Mesenchymal stem cell (in vitro differentiated cells and primary cell): ENCODE measurements at regions not wholly inside any gene's neighbourhood (a gene's known extent, or its start where the extent isn't known, plus 50 kb on each side); places are given as distances from the start of the nearest gene placed in this dataset.
A peak's percentile ranks its signal among the peaks of the same experiment; 100 is the strongest.

Experiments
- DNase-seq: peaks from one replicate; pipeline ENCODE4 v3.0.0-alpha.2; 2013
- H2AFZ ChIP-seq: one replicate; pipeline ENCODE4 v1.6.1; 2013; ENCODE audit warnings: low read depth, mild to moderate bottlenecking, control low read depth, inconsistent platforms, low read length, moderate library complexity
- H2AK5ac ChIP-seq: 2 replicates; pipeline ENCODE4 v1.6.1; 2013; ENCODE audit warnings: low read length, moderate library complexity, mild to moderate bottlenecking, inconsistent platforms; ENCODE audit not compliant: severe bottlenecking
- H2BK120ac ChIP-seq: one replicate; pipeline ENCODE4 v1.6.1; 2013; ENCODE audit warnings: low read depth, mild to moderate bottlenecking, inconsistent platforms, low read length, moderate library complexity
- H2BK12ac ChIP-seq, 2 experiments: one replicate each; pipeline ENCODE4 v1.6.1; 2013; ENCODE audit warnings: inconsistent platforms in 2 of 2, low read length in 2 of 2, mild to moderate bottlenecking in 2 of 2, moderate library complexity in 2 of 2, control low read depth in 1 of 2
- H2BK15ac ChIP-seq: one replicate; pipeline ENCODE4 v1.6.1; 2013; ENCODE audit warnings: mild to moderate bottlenecking, low read depth, inconsistent platforms; ENCODE audit not compliant: poor library complexity, severe bottlenecking
- H2BK5ac ChIP-seq: 2 replicates; pipeline ENCODE4 v1.6.1; 2013; ENCODE audit warnings: low read depth, mild to moderate bottlenecking, low read length, control low read depth, inconsistent platforms; ENCODE audit not compliant: poor library complexity, severe bottlenecking
- H3K14ac ChIP-seq, 2 experiments: one replicate each; pipeline ENCODE4 v1.6.1; 2013; ENCODE audit warnings: inconsistent platforms in 2 of 2, low read length in 2 of 2, control low read depth in 1 of 2, mild to moderate bottlenecking in 1 of 2, moderate library complexity in 1 of 2
- H3K18ac ChIP-seq, 2 experiments: one replicate each; pipeline ENCODE4 v1.6.1; 2013; ENCODE audit warnings: inconsistent platforms in 2 of 2, low read length in 2 of 2, control low read depth in 1 of 2, low read depth in 1 of 2, mild to moderate bottlenecking in 1 of 2
- H3K23ac ChIP-seq, 2 experiments: one replicate each; pipeline ENCODE4 v1.6.1; 2013; ENCODE audit warnings: inconsistent platforms in 2 of 2, low read length in 2 of 2, mild to moderate bottlenecking in 2 of 2, moderate library complexity in 2 of 2, control low read depth in 1 of 2
- H3K27ac ChIP-seq: 2 replicates; pipeline ENCODE4 v1.5.1; 2013; ENCODE audit warnings: mild to moderate bottlenecking, moderate library complexity, low read length, control low read depth, inconsistent platforms; ENCODE audit not compliant: poor library complexity, severe bottlenecking
- H3K27me3 ChIP-seq, 2 experiments: 2 replicates each; pipeline versions ENCODE4 v1.6.1 to v1.7.0; 2013; ENCODE audit warnings: low read length in 2 of 2, mild to moderate bottlenecking in 2 of 2, moderate library complexity in 2 of 2, control low read depth in 1 of 2, inconsistent platforms in 1 of 2; ENCODE audit not compliant: control insufficient read depth in 1 of 2, insufficient read depth in 1 of 2
- H3K36me3 ChIP-seq, 2 experiments: 2 replicates each; pipeline versions ENCODE4 v1.6.1 to v1.7.0; 2013; ENCODE audit warnings: low read length in 2 of 2, control low read depth in 1 of 2, inconsistent platforms in 1 of 2, low read depth in 1 of 2, mild to moderate bottlenecking in 1 of 2; ENCODE audit not compliant: insufficient read depth in 2 of 2, control insufficient read depth in 1 of 2
- H3K4ac ChIP-seq, 2 experiments: one replicate each; pipeline ENCODE4 v1.6.1; 2013; ENCODE audit warnings: inconsistent platforms in 2 of 2, low read length in 2 of 2, mild to moderate bottlenecking in 2 of 2, moderate library complexity in 2 of 2, control low read depth in 1 of 2, low read depth in 1 of 2
- H3K4me1 ChIP-seq: 2 replicates; pipeline ENCODE4 v1.6.1; 2013; ENCODE audit warnings: low read depth, low read length, control low read depth; ENCODE audit not compliant: control insufficient read depth, insufficient read depth
- H3K4me2 ChIP-seq: 2 replicates; pipeline ENCODE4 v1.6.1; 2013; ENCODE audit warnings: low read length, mild to moderate bottlenecking, inconsistent platforms; ENCODE audit not compliant: poor library complexity, severe bottlenecking
- H3K4me3 ChIP-seq, 2 experiments: 2 replicates each; pipeline versions ENCODE4 v1.5.1 to v1.7.0; 2013; ENCODE audit warnings: low read length in 2 of 2, mild to moderate bottlenecking in 2 of 2, control low read depth in 1 of 2, low read depth in 1 of 2; ENCODE audit not compliant: insufficient read depth in 1 of 2
- H3K79me1 ChIP-seq: replicated peaks from 2 replicates; pipeline ENCODE4 v1.6.1; 2013; ENCODE audit warnings: mild to moderate bottlenecking, control low read depth, low read length, inconsistent platforms; ENCODE audit not compliant: poor library complexity, severe bottlenecking
- H3K9ac ChIP-seq: 2 replicates; pipeline ENCODE4 v1.7.0; 2013; ENCODE audit warnings: mild to moderate bottlenecking, low read length, moderate library complexity
- H3K9me3 ChIP-seq: 2 replicates; pipeline ENCODE4 v1.7.0; 2013; ENCODE audit warnings: mild to moderate bottlenecking, low read length; ENCODE audit not compliant: control insufficient read depth
- H4K8ac ChIP-seq: one replicate; pipeline ENCODE4 v1.6.1; 2013; ENCODE audit warnings: inconsistent platforms, mild to moderate bottlenecking, low read length, moderate library complexity
- H4K91ac ChIP-seq: one replicate; pipeline ENCODE4 v1.6.1; 2013; ENCODE audit warnings: mild to moderate bottlenecking, low read length, inconsistent platforms
- WGBS: methylation state at CpG from one replicate; pipeline ENCODE4 v1.1.7; 2013; ENCODE audit warnings: mixed read lengths; 5-methylcytosine and 5-hydroxymethylcytosine counted together

DNA sequence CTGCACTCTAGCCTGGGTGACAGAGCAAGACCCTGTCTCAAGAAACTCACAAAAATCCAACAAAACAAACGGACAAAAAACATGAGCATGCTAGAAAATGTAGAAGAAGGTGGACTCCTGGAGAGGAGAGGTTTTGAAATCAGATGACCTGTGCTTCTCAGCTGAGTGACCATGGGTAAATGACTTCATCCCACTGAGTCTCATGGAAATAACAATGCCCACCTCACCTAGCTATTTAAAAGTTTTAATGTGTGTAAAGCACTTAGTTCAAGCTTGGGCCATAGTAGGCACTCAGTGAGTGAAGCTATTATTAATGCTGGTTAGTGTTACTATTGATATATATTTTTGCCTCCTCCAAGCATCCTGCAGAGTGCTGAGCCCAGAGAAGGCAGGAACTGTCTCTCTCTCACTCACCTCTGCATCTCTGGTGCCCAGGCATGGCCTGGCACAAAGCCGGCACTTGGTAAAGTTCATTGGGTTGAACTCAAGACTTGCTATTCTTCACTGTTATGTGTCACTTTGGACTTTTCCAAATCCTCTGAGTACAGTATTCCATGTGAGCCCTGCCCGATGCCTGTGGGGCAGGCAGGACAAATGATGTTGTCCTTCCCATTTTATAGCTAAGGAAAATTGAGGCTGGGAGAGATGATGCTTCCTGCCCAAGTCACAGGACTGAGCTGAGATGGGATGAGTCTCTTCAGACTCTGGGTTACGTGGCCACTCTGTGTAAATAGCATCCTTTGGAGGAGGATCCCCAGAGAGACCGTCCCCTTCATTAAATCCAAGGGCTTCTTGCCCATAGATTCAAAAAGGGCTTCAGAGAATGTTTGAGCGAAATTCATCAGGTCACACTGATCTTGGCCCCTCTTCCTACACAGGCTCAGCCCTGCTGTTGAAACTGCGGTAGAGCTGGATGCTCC, 81.4 kb upstream of the EMX2 start:
- no peak overlapping the region for H4K8ac ChIP-seq
- H3K4ac ChIP-seq = no peak overlapping the region
- H2BK15ac ChIP-seq = no peak overlapping the region
- H4K91ac ChIP-seq = no peak overlapping the region
- H3K79me1 ChIP-seq = no peaks in the 10 kb centered on the region
- DNase-seq = peak; percentile 53
- peak overlapping the region; percentile 46 for H3K4me2 ChIP-seq
- H3K18ac ChIP-seq = peak overlapping the region in 1 of 2 experiments; percentile 9
- H3K9ac ChIP-seq = peak overlapping the region; percentile 90
- H2AK5ac ChIP-seq = peak overlapping the region; percentile 89
- H3K4me3 ChIP-seq = no peak overlapping the region
- H3K27me3 ChIP-seq = peaks cover 0 to 9% of the 10 kb centered on the region in 2 experiments
- peaks cover 6% of the 10 kb centered on the region for H3K9me3 ChIP-seq
- peak overlapping the region; percentile 86 for H3K27ac ChIP-seq
- peaks cover 18% of the 10 kb centered on the region for H3K4me1 ChIP-seq
- 61% methylated on average over 6 of the region's 7 CpGs for WGBS
- H3K14ac ChIP-seq = no peak overlapping the region
- no peaks in the 10 kb centered on the region for H3K36me3 ChIP-seq
- no peak overlapping the region for H2BK12ac ChIP-seq
- H3K23ac ChIP-seq = no peak overlapping the region
- no peak overlapping the region for H2AFZ ChIP-seq
- H2BK5ac ChIP-seq = peak overlapping the region; percentile 12
- no peak overlapping the region for H2BK120ac ChIP-seq

GRCh38 chr10:117458571-117458970, 83.3 kb upstream of the PDZD8 start:
- Histone ChIP-seq H3K23ac (no peak overlapping the region), H3K9ac (peak overlapping the region; percentile 67), H2BK12ac (no peak overlapping the region), H4K8ac (no peak overlapping the region), H3K14ac (no peak overlapping the region), H2AK5ac (no peak overlapping the region), H2AFZ (no peak overlapping the region), H2BK15ac (no peak overlapping the region), H4K91ac (no peak overlapping the region), H3K27ac (no peak overlapping the region), H3K79me1 (no peaks in the 10 kb centered on the region), H3K4me3 (peak overlapping the region in 1 of 2 experiments; percentile 70), H3K9me3 (peaks cover 6% of the 10 kb centered on the region), H3K27me3 (peaks cover 0 to 15% of the 10 kb centered on the region in 2 experiments), H2BK120ac (no peak overlapping the region), H2BK5ac (no peak overlapping the region), H3K4ac (no peak overlapping the region), H3K4me1 (peaks cover 18% of the 10 kb centered on the region), H3K4me2 (no peak overlapping the region), H3K36me3 (no peaks in the 10 kb centered on the region), H3K18ac (no peak overlapping the region)
- 44% methylated on average over 3 of the region's 4 CpGs for WGBS
- no peak for DNase-seq

- no peak overlapping the region for H2BK12ac ChIP-seq
- DNase-seq = no peak
- WGBS = 81% methylated on average over 8 of the region's 8 CpGs
- no peak overlapping the region for H4K91ac ChIP-seq
- no peaks in the 10 kb centered on the region for H3K36me3 ChIP-seq
- H2AFZ ChIP-seq = no peak overlapping the region
- H3K18ac ChIP-seq = no peak overlapping the region
- no peak overlapping the region for H3K14ac ChIP-seq
- H3K4me3 ChIP-seq = peak overlapping the region in 1 of 2 experiments; percentile 70
- peak overlapping the region; percentile 4 for H4K8ac ChIP-seq
- H2BK15ac ChIP-seq = no peak overlapping the region
- no peak overlapping the region for H3K27ac ChIP-seq
- peaks cover 0 to 15% of the 10 kb centered on the region in 2 experiments for H3K27me3 ChIP-seq
- H3K23ac ChIP-seq = no peak overlapping the region
- peak overlapping the region in 1 of 2 experiments; percentile 13 for H3K4ac ChIP-seq
- no peak overlapping the region for H3K4me2 ChIP-seq
- peaks cover under 1% of the 10 kb centered on the region for H3K9me3 ChIP-seq
- no peaks in the 10 kb centered on the region for H3K79me1 ChIP-seq
- H2BK5ac ChIP-seq = no peak overlapping the region
- peak overlapping the region; percentile 67 for H3K9ac ChIP-seq
- no peak overlapping the region for H2BK120ac ChIP-seq
- peaks cover 18% of the 10 kb centered on the region for H3K4me1 ChIP-seq
- H2AK5ac ChIP-seq = no peak overlapping the region
Observed at GRCh38 chr10:117457932-117458331, 82.7 kb upstream of the PDZD8 start.

- Histone ChIP-seq H4K8ac (no peak overlapping the region), H3K27ac (no peak overlapping the region), H3K4me3 (peak overlapping the region in 1 of 2 experiments; percentile 70), H2BK5ac (no peak overlapping the region), H3K9ac (peak overlapping the region; percentile 67), H3K36me3 (no peaks in the 10 kb centered on the region), H3K4me1 (peaks cover 15% of the 10 kb centered on the region), H3K4me2 (no peak overlapping the region), H2AFZ (no peak overlapping the region), H2BK12ac (no peak overlapping the region), H2BK15ac (no peak overlapping the region), H2AK5ac (no peak overlapping the region), H3K14ac (no peak overlapping the region), H3K9me3 (no peaks in the 10 kb centered on the region), H3K27me3 (peaks cover 0 to 15% of the 10 kb centered on the region in 2 experiments), H3K18ac (no peak overlapping the region), H3K23ac (no peak overlapping the region), H3K79me1 (no peaks in the 10 kb centered on the region), H2BK120ac (no peak overlapping the region), H3K4ac (no peak overlapping the region), H4K91ac (no peak overlapping the region)
- no peak for DNase-seq
- 93% methylated on average over 10 of the region's 11 CpGs for WGBS
Observed at GRCh38 chr10:117457071-117457810, 82.0 kb upstream of the PDZD8 start.
